Peyer's patch (tissue), 4 donors: ENCODE measurements at regions not wholly inside any gene's neighbourhood (a gene's known extent, or its start where the extent isn't known, plus 50 kb on each side); places are given as distances from the start of the nearest gene placed in this dataset.

Source experiments
- CTCF ChIP-seq, 6 experiments: fragments of 450-650 bp in 4 of 6; fragments of 200-600 bp in 2 of 6; sonication (generic) in 1 of 6; IDR thresholded peaks; one replicate each; pipeline ENCODE4 v1.5.1; 2017 to 2019; ENCODE audit warnings: antibody characterized with exemption in 6 of 6, mild to moderate bottlenecking in 3 of 6, moderate library complexity in 1 of 6
- POLR2A ChIP-seq, 2 donors: fragments of 450-650 bp; IDR thresholded peaks; one replicate each; pipeline ENCODE4 v1.5.1; 2017; ENCODE audit warnings: antibody characterized with exemption in 2 of 2, mild to moderate bottlenecking in 2 of 2, moderate library complexity in 2 of 2

GRCh38 chr6:1123386-1124375, 188.2 kb upstream of the FOXQ1 start:
- no peak for TF ChIP-seq CTCF (IDR thresholded peaks at IDR 0.05)
- no peak for TF ChIP-seq POLR2A (IDR thresholded peaks at IDR 0.05)
